Muscle layer of duodenum (tissue), 2 donors: ENCODE measurements at regions not wholly inside any gene's neighbourhood (a gene's known extent, or its start where the extent isn't known, plus 50 kb on each side); places are given as distances from the start of the nearest gene placed in this dataset.

ENCODE experiments used
- H3K27ac ChIP-seq: one replicate; pipeline ENCODE4 v1.7.0; 2013; ENCODE audit warnings: mild to moderate bottlenecking, low read length
- H3K27me3 ChIP-seq: one replicate; pipeline ENCODE4 v1.7.0; 2013; ENCODE audit warnings: low read depth, mild to moderate bottlenecking, control low read depth, low read length
- H3K36me3 ChIP-seq, 2 donors: one replicate each; pipeline ENCODE4 v1.7.0; 2013; ENCODE audit warnings: low read length in 2 of 2, control low read depth in 1 of 2, mild to moderate bottlenecking in 1 of 2; ENCODE audit not compliant: insufficient read depth in 2 of 2, control insufficient read depth in 1 of 2
- H3K4me1 ChIP-seq, 2 donors: one replicate each; pipeline ENCODE4 v1.7.0; 2013; ENCODE audit warnings: low read length in 2 of 2, mild to moderate bottlenecking in 2 of 2, control low read depth in 1 of 2, moderate library complexity in 1 of 2; ENCODE audit not compliant: insufficient read depth in 2 of 2, control insufficient read depth in 1 of 2
- H3K4me3 ChIP-seq, 2 donors: one replicate each; pipeline ENCODE4 v1.7.0; 2013; ENCODE audit warnings: low read length in 2 of 2, low read depth in 1 of 2, mild to moderate bottlenecking in 1 of 2
- H3K9me3 ChIP-seq, 2 donors: one replicate each; pipeline ENCODE4 v1.7.0; 2013; ENCODE audit warnings: low read length in 2 of 2, control low read depth in 1 of 2, mild to moderate bottlenecking in 1 of 2; ENCODE audit not compliant: control insufficient read depth in 1 of 2
- donor health status: healthy.

DNA sequence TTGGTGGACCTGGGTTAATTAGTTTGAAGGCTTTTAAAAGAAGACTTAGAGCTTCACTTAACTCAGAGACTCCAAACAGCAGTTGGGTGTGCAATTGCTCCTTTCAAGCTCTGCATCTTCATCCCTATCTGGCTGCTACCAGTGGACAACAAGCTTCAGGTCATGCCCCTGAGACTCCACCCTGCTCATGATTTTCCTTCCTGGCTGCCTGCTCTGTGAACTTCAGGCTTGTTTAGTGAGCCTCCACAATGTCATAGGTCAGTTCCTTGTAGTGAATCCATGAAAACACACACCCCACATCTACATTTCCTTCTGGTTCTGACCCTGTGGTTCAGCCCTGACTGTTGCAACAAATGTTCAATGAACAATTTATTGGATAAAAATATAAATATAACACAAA lies 61.1 kb upstream of the MARCKS start:
- no peaks in the 10 kb centered on the region for H3K36me3 ChIP-seq
- H3K4me1 ChIP-seq = no peaks in the 10 kb centered on the region
- H3K27ac ChIP-seq = no peak overlapping the region
- H3K27me3 ChIP-seq = no peaks in the 10 kb centered on the region
- H3K4me3 ChIP-seq = no peak overlapping the region
- H3K9me3 ChIP-seq = no peaks in the 10 kb centered on the region

DNA sequence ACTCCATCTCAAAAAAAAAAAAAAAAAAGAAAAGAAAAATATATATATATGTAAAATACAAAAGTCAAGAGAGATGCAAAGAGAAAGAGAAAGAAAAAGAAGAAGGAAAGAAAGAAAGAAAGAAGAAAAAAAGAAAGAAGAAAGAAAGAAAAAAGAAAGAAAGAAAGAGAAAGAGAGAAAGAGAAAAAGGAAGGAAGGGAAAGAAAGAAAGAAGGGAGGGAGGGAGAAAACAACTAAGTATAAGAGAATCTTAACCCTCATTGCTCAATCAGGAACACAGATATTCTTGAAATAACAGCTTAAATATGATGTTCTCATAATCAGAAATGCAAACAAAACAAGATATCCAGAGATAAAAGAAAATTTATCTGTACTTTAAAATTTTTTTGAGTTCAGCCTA lies 54.4 kb upstream of the MARCKS start:
- Histone ChIP-seq H3K27ac (no peak overlapping the region), H3K4me3 (no peak overlapping the region), H3K4me1 (peaks cover 0 to 3% of the 10 kb centered on the region in 2 donors), H3K27me3 (no peaks in the 10 kb centered on the region), H3K9me3 (no peaks in the 10 kb centered on the region), H3K36me3 (no peaks in the 10 kb centered on the region)

DNA sequence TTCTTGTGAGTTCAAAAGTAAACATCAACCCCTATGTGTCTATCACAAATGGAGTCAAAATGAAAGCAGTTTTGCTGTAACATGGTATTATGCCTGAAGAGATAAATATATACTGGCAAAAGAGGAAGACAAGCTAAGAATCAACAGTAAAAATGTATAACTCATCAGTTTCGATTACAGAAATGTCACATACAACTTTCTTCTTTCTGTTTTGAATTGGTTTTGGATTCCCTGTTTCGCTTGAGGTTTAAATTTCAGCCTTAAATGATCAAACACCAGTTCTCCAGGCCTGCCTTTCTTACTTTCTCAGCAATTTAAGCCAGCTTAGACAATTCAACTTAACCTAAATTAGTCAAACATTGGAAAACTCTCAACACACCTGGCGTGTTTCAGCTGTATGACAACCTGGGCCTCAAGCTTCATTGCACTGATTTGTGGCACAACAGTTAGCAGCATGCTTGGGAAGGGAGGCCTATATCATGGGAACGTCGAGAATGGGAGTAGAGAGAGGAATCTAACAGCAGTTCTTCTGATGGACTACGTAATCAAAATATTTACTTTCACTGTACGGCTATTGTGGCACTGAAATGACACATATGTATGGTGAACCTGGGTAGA lies 51.9 kb upstream of the MARCKS start:
- Histone ChIP-seq H3K4me1 (peaks cover 0 to 3% of the 10 kb centered on the region in 2 donors), H3K36me3 (no peaks in the 10 kb centered on the region), H3K9me3 (no peaks in the 10 kb centered on the region), H3K4me3 (no peak overlapping the region), H3K27ac (peak overlapping the region; percentile 20), H3K27me3 (no peaks in the 10 kb centered on the region)

DNA sequence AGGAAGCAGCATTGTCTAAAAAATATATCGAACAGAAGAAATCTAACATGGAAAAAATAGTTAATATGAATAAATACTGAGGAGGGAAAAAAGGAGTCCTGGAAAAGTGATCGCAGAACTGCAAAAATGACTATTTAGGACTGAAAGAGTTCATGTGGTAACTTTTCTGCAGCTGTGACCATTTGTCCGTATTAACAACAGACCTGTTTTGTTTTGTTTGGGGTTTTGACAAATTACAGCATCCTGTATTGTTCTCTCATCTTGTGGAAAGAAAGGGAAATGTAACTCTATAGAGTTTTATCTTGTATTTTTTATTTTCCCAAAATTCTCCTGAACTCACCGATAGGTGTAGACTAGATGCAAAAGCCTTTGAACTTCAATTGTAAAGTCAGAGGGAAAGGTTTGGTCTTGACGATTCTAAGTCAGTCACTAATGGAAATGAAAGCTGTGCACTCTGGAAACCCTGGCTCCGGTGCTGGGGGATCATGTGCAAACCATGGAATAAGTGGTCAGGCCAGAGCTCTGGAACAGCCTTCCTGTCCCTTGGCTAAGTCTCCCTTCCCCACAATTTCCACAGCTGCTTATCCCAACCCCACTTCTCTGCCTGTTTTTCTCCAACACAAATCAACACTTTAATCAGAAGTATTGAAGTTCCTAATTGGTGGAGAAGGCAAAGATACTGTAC lies 51.2 kb upstream of the MARCKS start:
- Histone ChIP-seq H3K27me3 (no peaks in the 10 kb centered on the region), H3K27ac (peak overlapping the region; percentile 20), H3K4me1 (peaks cover 0 to 3% of the 10 kb centered on the region in 2 donors), H3K9me3 (no peaks in the 10 kb centered on the region), H3K4me3 (no peak overlapping the region), H3K36me3 (no peaks in the 10 kb centered on the region)
